ENCODE measurements at regions not wholly inside any gene's neighbourhood (a gene's known extent, or its start where the extent isn't known, plus 50 kb on each side); places are given as distances from the start of the nearest gene placed in this dataset.

DNA sequence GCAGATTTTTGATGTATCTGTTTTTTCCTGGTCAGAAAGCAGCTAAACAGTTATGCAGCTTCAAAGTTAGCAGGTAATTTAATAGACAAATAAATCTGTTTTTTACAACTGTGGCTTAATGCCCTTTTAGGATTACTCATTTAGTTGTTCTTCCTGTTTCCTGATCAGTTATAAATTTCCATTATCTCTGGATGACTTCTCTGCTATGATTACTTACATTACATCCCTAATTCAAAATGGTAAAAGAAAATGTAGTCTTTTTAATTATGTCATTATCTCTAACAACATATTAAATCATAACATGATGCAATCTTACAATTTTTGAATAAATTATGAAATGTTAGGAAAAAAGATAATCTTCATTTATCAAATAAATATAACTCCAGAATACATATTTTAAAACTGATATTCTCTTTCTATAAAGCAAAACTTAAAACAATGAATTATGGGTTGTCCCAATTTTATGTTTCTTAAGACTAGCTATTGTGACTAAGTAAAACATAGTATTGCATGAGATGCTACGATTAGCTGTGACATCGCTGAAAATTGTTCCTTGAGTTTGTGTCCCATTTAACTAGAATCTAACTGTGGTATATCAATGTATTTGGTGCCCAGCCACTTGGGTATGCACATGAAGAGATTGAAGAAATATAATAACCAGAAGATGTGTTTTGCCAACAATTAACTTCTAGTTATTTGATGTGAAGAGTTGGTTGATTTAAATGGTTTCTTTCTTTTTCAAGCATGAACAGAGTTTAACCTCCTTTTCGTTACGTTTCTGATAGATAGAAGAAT lies 605.3 kb upstream of the SPRY2 start:
- H3K4me3 ChIP-seq (ENCODE audit: control extremely low read depth in 1 of 5, extremely low read depth in 1 of 5, insufficient read depth in 1 of 5, low read depth in 2 of 5, low read length in 4 of 5), result no peak overlapping the region
- DNase-seq, result no peak
- intact Hi-C loops (cut with micrococcal nuclease), result no loop called here
- H3K36me3 ChIP-seq (replicated peaks in 1 of 2; ENCODE audit: control extremely low read depth in 1 of 2, control insufficient read depth in 1 of 2, extremely low read depth in 1 of 2, insufficient read depth in 2 of 2, low read length in 1 of 2), result no peaks in the 10 kb centered on the region
- no peak for TF ChIP-seq EZH2 (IDR thresholded peaks at IDR 0.05; ENCODE audit: borderline replicate concordance, insufficient read depth, low read depth, low read length, poor library complexity, severe bottlenecking)
- TF ChIP-seq, protein P1, sequence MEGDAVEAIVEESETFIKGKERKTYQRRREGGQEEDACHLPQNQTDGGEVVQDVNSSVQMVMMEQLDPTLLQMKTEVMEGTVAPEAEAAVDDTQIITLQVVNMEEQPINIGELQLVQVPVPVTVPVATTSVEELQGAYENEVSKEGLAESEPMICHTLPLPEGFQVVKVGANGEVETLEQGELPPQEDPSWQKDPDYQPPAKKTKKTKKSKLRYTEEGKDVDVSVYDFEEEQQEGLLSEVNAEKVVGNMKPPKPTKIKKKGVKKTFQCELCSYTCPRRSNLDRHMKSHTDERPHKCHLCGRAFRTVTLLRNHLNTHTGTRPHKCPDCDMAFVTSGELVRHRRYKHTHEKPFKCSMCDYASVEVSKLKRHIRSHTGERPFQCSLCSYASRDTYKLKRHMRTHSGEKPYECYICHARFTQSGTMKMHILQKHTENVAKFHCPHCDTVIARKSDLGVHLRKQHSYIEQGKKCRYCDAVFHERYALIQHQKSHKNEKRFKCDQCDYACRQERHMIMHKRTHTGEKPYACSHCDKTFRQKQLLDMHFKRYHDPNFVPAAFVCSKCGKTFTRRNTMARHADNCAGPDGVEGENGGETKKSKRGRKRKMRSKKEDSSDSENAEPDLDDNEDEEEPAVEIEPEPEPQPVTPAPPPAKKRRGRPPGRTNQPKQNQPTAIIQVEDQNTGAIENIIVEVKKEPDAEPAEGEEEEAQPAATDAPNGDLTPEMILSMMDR (IDR thresholded peaks at IDR 0.05), result no peak
- H3K4me1 ChIP-seq (ENCODE audit: control insufficient read depth in 2 of 2, insufficient read depth in 2 of 2, low read length in 2 of 2), result no peaks in the 10 kb centered on the region
- no peak overlapping the region for H2AFZ ChIP-seq (ENCODE audit: insufficient read depth, low read depth, low read length, poor library complexity, severe bottlenecking)
- CTCF ChIA-PET, result no interaction called here
- no peaks in the 10 kb centered on the region for H3K27me3 ChIP-seq (replicated peaks in 1 of 4; ENCODE audit: control extremely low read depth in 1 of 4, control insufficient read depth in 3 of 4, insufficient read depth in 4 of 4, low read length in 3 of 4)
- no peaks in the 10 kb centered on the region for H4K20me1 ChIP-seq (ENCODE audit: control insufficient read depth, insufficient read depth, low read length, poor library complexity, severe bottlenecking)
- H3K27me3 Mint-ChIP-seq, result no peaks in the 10 kb centered on the region
- no peak overlapping the region for H3K27ac Mint-ChIP-seq
- 36% methylated on average over 2 of the region's 4 CpGs for WGBS (ENCODE audit: insufficient coverage)
- no peak overlapping the region for H3K4me2 ChIP-seq (replicated peaks; ENCODE audit: low read depth, low read length, poor library complexity, severe bottlenecking)
- no peak overlapping the region for H3K9ac ChIP-seq (ENCODE audit: low read length)
- no peak overlapping the region for H3K4me3 Mint-ChIP-seq
- POLR2A ChIA-PET, result no interaction called here
- H3K4me1 Mint-ChIP-seq, result no peaks in the 10 kb centered on the region
- no peak overlapping the region for H3K27ac ChIP-seq (ENCODE audit: low read length in 2 of 2)
- ATAC-seq (ENCODE audit: low read depth), result no peak
- H3K79me2 ChIP-seq (ENCODE audit: control insufficient read depth, insufficient read depth, low read length), result no peaks in the 10 kb centered on the region
- H3K9me3 ChIP-seq (ENCODE audit: control extremely low read depth in 1 of 3, control insufficient read depth in 2 of 3, insufficient read depth in 1 of 3, low read length in 2 of 3), result no peaks in the 10 kb centered on the region
- no peaks in the 10 kb centered on the region for H3K9me3 Mint-ChIP-seq (ENCODE audit: insufficient read depth)

DNA sequence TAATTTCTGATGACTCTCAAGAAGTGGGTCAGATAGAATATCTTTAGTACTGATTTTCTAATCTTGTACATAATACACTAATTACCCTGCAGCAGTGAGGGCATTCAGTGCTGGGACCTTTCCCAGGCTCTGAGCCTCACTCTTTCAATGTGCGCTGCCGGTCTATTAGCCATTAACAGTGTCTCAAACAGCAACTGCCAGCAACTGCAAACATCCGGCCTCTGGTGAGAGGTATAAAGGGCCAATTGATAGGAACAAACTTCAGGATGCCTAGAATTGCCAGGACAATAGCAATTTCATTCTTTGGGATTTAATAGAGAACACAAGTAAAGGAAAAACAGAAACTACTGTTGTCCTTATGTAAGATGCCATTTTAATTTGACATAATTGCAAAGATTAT lies 604.4 kb upstream of the SPRY2 start:
- intact Hi-C loops (cut with micrococcal nuclease), result no loop called here
- no peak overlapping the region for H3K4me2 ChIP-seq (replicated peaks; ENCODE audit: low read depth, low read length, poor library complexity, severe bottlenecking)
- H3K27me3 ChIP-seq (replicated peaks in 1 of 4; ENCODE audit: control extremely low read depth in 1 of 4, control insufficient read depth in 3 of 4, insufficient read depth in 4 of 4, low read length in 3 of 4), result no peaks in the 10 kb centered on the region
- H3K79me2 ChIP-seq (ENCODE audit: control insufficient read depth, insufficient read depth, low read length), result no peaks in the 10 kb centered on the region
- DNase-seq (no peak), ATAC-seq (ENCODE audit: low read depth) (no peak)
- ChIA-PET CTCF (no interaction called here), POLR2A (no interaction called here)
- no peaks in the 10 kb centered on the region for H3K27me3 Mint-ChIP-seq
- no peak overlapping the region for H3K4me3 Mint-ChIP-seq
- no peak overlapping the region for H3K4me3 ChIP-seq (ENCODE audit: control extremely low read depth in 1 of 5, extremely low read depth in 1 of 5, insufficient read depth in 1 of 5, low read depth in 2 of 5, low read length in 4 of 5)
- H3K4me1 ChIP-seq (ENCODE audit: control insufficient read depth in 2 of 2, insufficient read depth in 2 of 2, low read length in 2 of 2), result no peaks in the 10 kb centered on the region
- no peaks in the 10 kb centered on the region for H4K20me1 ChIP-seq (ENCODE audit: control insufficient read depth, insufficient read depth, low read length, poor library complexity, severe bottlenecking)
- no peak overlapping the region for H3K9ac ChIP-seq (ENCODE audit: low read length)
- H2AFZ ChIP-seq (ENCODE audit: insufficient read depth, low read depth, low read length, poor library complexity, severe bottlenecking), result no peak overlapping the region
- WGBS (ENCODE audit: insufficient coverage), result no CpG with 5 or more reads among the region's 3 CpGs
- H3K27ac ChIP-seq (ENCODE audit: low read length in 2 of 2), result no peak overlapping the region
- H3K9me3 Mint-ChIP-seq (ENCODE audit: insufficient read depth), result no peaks in the 10 kb centered on the region
- H3K9me3 ChIP-seq (ENCODE audit: control extremely low read depth in 1 of 3, control insufficient read depth in 2 of 3, insufficient read depth in 1 of 3, low read length in 2 of 3), result no peaks in the 10 kb centered on the region
- TF ChIP-seq EZH2 (IDR thresholded peaks at IDR 0.05; ENCODE audit: borderline replicate concordance, insufficient read depth, low read depth, low read length, poor library complexity, severe bottlenecking), result no peak
- TF ChIP-seq, protein P1 (IDR thresholded peaks at IDR 0.05), result no peak
- H3K36me3 ChIP-seq (replicated peaks in 1 of 2; ENCODE audit: control extremely low read depth in 1 of 2, control insufficient read depth in 1 of 2, extremely low read depth in 1 of 2, insufficient read depth in 2 of 2, low read length in 1 of 2), result no peaks in the 10 kb centered on the region
- H3K4me1 Mint-ChIP-seq, result no peaks in the 10 kb centered on the region
- no peak overlapping the region for H3K27ac Mint-ChIP-seq
